GM18873 (cell line): ENCODE measurements at regions not wholly inside any gene's neighbourhood (a gene's known extent, or its start where the extent isn't known, plus 50 kb on each side); places are given as distances from the start of the nearest gene placed in this dataset.
"Not testable (repeated sequence)": the region's sequence is repeated elsewhere in the genome, so short reads cannot be mapped to it uniquely, and the experiment has no call there.

ENCODE experiments used
- ATAC-seq: cut with Tn5 transposase; IDR thresholded peaks from one replicate; pipeline ENCODE4 v1.9.1; 2021; ENCODE audit warnings: mild to moderate bottlenecking, moderate library complexity, moderate number of reproducible peaks; ENCODE audit not compliant: unreplicated experiment, low FRiP score

DNA sequence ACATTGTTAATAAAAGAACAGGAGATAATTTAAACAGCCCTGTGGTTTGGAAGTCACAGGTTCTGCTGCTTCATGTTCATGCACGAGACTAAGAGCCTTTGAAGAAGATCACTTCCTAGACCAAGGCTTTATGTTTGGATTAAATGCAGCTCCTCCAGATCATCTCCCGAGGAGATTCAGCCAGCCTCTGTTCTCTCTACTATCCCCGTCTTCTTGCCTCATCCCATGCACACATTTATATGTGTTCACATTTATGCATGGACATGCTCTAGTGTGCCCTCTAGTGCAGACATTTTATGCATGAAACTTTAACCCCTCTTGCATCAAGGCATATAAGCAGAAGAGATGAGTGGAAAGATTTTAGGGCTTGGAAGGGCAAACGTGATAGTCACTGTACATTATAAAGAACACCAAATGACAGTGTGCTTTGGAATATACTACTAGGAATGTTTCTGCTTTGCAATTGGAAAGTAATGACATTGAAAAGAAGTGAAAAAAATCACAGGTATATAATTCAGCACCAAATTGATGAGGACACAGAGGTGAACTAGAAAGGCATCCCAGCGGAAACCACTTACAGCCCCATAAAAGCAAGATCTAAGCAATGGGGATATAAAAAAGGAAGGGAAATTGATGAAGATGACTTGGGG is 271.5 kb upstream of the PLGLB2 start:
- not testable (repeated sequence) for ATAC-seq

DNA sequence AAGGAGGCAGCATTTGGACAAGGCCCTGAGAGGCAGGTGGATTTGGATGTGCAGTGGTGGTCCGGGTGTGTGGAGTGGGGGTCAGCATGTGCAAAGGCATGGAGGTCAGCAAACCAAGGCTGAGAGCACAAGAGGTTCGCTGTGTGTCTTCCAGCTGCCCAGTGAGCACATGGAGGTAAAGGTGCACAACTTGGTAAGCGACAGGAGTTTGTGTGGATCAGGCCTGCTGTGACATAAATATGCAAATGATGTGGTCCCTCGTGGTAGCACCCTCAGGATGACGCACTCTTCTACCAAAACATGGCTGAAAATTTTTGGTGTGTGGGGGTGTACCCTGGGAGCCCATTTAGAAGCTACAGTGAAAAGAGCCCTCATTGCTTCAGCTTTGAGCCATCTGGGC is 271.0 kb upstream of the PLGLB2 start:
- not testable (repeated sequence) for ATAC-seq

DNA sequence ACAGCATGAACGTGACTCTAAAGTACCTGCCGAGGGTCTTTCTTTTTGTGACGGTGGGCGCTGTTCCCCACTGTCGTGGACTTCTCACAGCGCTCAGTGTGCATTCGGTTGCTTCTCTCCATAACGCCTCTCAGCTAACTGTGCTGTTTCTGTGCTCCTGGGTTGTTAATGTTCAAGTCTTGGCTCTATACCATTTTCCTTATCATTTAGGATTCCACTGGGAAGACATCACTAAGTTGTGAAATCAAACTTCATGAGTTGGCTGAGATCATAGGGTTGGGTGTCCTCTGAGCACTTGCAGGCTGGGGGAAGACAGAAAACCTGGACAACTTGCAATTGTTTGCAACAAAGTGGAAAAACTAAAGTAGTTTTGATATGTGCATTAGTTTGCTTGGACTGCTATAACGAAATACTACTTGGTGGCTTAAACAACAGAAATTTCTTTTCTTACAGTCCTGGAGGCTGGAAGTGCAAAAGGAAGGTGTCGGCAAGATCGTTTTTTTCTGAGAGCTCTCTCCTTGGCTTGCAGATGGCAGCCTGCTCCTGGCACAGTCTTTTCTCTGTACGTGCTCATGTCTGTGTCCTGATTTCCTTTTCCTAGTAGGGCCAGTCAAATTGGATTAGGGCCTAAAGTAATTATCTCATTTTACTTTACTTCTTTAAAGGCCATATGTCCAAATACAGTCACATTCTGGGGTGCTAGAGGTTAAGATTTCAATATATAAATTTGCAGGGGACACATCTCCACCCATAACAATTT is 270.0 kb upstream of the PLGLB2 start:
- not testable (repeated sequence) for ATAC-seq

DNA sequence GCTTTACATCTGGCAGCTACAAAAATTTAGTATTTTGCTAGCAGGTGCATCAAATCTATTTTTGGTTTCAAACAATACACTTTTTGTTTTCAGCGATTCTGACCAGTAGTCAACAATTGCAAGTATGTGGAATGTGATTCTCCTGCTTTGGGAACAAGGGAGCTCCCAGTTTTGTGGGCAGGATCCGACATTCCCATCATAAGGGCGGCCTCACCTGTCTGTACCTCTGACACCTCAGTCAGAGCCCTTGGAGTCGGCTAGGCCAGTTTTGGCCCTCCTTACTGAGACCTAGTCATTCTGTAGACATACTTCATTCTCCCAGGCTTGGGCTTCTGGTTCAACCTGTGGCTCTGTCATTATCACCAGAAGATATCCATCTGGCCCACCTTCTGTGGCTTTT is 269.0 kb upstream of the PLGLB2 start:
- ATAC-seq = not testable (repeated sequence)

DNA sequence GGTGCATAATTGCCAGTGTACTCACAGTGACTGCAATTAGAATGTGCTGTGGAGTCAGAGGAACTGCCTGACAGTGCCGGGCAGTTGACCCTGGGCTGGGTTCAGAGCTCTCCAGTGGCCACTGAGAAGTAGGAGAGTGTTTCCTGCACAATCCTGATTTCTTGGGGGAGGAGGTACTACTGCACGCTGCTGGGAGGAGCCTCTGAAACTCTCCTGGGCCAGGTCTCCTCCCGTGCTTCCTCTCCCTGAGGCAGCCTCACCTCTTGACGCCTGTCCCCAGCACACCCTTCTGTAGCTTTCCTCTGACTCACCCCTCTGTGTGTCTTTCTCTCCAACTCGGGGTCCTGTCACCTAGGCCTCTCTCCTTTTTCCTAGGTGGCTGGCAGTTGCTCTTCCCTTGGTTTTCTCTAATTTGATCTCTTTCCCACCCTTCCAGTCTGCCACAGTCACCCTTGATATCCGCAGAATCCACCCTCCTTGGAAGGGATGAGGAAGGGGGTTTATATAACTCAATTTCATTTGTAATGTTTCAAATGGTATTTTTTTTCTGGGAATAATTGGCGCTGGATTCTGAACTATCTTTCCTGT is 264.7 kb upstream of the PLGLB2 start:
- ATAC-seq = not testable (repeated sequence)

DNA sequence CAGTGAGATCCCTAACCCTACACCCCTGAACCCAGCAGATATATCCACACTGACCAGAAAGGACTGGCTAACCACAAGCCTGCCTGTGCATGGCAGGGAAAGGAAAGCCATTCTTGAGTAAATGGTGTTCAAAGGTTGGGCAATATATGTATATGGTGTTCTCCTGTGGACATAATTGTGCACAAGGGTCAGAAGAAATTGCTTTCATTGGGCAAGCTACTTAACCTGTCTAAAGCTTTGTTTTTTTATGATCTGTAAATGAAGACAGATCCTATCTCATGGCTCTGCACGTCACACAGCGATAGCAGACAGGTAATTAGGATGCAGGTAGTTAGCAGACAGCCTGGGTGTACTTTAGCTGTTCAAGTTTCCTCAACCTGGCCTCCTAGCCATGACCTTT is 263.5 kb upstream of the PLGLB2 start:
- not testable (repeated sequence) for ATAC-seq

DNA sequence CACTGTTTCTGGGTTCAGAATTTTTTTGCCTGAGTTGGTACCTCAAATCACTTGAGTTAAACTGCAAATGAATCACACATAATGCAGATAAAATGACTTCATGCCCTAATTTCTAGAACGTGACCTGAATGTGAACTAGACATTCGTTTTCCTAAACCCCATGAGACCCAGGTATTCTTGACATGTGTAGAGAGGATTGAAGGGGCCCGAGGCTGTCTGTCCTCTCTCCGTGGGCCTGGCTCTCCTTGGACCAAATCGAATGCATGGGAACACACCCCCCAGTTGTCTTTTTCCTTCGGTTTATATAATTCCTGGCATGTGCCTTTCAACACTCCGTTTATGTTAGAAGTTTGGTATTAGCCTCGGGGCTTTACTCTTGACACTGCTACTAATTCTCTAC is 262.4 kb upstream of the PLGLB2 start:
- ATAC-seq = not testable (repeated sequence)

DNA sequence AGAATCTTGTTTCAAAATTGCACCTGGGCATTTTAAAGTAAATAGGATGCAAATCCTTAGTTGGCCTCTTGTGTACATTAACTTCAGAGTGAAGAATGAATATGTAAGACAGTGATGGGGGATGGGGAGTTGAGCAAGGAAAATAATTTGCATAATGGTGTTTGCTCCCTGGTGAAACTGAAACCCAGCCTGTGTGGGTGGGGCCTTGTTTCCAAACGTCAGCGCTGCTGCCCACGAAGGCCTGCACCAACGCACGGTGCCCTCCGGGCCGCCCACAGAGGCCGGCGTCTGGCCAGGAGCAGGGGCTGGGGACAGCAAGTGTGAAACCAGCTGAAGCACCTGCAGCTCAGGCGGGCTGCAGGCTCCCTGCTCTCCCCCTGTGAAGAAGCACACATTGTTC is 262.0 kb upstream of the PLGLB2 start:
- ATAC-seq = peak; percentile 91

DNA sequence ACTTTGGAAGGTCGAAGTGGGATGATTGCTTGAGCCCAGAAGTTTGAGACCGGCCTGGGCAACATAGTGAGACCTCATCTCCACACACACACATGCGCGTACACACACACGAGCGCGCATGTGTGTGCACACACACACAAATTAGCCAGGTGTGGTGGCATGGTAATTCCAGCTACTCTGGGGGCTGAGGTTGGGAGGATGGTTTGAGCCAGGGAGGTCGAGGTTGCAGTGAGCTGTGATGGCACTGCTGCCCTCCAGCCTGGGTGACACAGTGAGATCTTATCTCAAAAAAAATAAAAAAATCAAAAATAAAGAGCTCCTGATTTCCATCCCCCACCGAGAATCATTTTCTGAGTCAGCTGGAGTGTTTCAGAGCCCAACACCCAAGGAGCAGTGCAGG is 261.5 kb upstream of the PLGLB2 start:
- ATAC-seq = not testable (repeated sequence)

DNA sequence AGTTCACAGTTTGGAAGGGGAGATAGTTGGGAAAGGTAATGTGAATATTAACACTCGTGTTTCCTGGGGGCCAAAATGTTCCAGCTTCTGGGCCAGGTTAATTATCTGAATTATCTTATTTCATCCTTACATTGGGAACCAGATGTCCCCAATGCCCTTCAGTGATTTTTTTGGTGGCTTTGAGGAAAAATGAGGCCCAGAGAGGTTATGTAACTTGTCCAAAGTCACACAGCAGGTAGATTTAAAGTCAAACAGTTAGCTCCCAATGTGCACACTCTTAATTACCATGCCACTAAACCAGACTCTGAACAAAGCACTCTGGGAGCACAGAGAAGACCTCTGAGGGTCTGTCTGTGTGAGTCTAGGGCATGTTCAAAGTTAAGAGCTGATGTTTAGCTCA is 259.9 kb upstream of the PLGLB2 start:
- not testable (repeated sequence) for ATAC-seq

DNA sequence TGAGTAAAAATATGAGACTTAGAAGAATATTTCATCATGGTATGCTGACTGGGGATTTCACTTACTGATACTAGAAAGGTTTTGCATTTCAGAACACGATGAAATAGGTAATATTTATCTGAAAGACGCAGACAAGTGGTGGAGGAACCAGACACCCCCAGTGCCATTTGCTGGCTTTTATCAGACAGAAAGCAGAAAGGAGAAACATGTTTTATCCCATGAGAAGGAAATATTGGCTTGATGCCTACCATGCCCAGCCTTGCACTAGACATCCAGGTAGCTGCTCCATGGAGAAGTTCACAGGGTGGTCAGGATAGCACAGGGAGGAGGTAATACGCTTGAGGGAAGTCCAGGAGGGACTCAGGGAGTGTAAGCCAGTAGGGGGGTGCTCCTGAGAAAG is 258.9 kb upstream of the PLGLB2 start:
- not testable (repeated sequence) for ATAC-seq

DNA sequence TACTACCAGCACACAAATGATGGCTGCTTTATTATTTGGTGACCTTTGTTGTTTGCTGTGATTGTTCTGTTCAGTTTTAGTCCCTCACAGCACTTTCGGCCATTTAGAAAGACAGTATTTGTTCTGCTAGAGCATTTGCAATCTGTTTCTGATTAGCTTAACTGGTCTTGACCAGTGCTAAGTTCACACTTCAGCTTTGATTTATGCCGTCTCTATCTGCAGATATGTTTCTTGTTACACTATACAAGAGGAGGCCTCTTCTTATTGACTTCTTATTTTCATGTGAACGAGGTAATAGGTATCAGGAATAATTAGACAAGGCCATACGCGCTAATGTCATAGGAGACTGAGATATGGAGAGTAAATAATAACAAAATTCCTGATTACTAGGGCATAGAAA is 253.0 kb upstream of the PLGLB2 start:
- not testable (repeated sequence) for ATAC-seq

DNA sequence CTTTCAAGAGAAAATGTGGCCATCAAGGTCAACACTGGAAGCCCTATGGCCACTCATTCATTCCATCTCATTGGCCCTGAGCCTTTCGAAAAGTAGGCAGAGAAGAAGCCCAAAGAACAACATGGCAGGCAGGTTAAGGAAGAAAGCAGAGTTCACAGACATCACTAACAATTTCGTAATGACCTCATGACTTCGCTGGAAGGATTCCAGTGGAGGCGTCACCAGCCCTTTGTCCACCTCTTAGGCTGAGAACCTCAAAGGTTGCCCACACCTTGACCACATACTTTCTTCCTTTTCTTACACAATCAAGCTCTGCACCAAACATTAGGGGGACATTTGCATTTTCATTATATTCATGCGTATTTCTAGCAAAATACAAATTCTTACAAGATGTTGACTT is 252.4 kb upstream of the PLGLB2 start:
- not testable (repeated sequence) for ATAC-seq

DNA sequence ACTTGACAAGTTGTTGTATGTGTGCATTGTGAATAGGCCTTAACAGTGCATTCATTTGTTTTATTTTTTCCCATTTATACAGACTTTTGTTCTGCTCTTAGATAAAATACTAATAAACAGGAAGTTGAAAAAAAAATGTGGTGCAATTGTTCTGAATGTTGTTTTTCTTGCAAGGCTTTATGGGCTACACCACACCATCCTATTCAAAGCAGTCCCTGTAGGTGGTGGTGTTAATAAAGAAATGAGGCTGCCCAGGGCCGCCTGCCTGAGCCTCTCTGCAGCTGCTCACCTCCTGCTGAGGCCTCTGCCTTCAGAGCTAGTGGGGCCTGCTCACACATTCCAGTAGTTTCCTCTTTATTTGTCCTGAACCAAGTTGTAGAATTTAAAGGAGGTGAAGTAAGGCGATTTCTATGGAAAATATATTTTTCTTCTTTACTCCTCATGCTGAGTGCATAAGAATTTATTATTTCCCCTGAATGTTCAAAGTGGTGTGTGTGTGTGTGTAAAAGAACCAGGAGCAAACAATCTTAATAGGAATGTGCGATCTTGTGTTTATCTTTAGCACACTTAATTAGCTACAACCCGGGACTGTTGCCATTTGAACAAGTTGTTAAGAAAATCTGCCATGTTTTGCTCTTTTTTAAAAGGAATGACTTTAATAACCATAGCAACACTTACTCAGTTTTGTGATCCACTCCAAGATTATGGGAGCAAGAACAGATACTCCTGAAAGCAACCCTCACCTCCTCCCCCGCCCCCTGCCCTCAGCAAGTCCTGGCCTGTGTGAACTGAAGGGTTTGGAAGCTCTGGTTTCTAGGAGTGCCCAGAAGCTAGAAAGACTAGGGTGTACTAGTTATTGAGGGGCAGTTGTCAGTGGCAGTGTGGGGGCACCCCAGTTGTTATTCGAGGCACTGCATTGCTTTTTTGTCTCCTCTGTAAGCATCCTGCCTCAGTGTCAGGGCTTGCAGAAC is 251.6 kb upstream of the PLGLB2 start:
- peak; percentile 90 for ATAC-seq

DNA sequence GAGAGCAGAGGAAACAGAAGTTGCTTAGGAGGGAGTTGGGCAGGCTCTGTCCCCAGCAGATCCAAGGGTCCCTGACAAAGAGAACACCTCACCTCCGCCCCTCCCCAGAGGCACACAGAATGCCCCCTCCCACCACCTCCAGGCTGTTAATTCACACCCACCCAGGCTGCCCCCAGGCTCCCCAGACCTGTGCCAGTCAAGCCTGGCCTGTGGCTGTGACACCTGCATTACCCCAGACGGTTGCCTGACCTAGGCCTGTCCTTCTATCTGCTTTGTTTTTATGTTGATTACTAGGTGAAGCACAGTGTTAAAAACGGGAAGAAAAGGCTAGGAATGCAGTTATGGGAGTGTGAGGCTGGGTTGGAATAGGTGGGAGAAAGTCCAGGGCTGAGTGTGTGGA is 250.8 kb upstream of the PLGLB2 start:
- not testable (repeated sequence) for ATAC-seq

DNA sequence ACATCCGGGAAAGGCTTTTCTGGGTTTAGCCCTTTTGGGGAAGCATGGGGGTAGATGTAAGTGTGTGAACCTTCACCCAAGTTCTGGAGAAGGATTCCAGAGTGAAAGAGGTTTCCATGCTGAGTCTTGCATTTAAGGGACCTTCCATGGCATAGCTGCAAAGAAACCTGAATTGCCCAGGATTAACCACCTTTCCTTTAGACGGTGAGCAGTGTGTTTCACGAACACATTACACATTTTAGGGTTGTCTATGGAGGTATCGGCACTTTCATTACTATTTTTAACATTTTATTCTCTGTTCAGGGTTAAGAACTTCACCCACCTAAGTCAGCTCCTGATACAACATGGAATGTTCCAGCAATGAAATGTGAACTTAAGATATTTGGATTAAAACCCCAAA is 250.2 kb upstream of the PLGLB2 start:
- ATAC-seq = not testable (repeated sequence)

DNA sequence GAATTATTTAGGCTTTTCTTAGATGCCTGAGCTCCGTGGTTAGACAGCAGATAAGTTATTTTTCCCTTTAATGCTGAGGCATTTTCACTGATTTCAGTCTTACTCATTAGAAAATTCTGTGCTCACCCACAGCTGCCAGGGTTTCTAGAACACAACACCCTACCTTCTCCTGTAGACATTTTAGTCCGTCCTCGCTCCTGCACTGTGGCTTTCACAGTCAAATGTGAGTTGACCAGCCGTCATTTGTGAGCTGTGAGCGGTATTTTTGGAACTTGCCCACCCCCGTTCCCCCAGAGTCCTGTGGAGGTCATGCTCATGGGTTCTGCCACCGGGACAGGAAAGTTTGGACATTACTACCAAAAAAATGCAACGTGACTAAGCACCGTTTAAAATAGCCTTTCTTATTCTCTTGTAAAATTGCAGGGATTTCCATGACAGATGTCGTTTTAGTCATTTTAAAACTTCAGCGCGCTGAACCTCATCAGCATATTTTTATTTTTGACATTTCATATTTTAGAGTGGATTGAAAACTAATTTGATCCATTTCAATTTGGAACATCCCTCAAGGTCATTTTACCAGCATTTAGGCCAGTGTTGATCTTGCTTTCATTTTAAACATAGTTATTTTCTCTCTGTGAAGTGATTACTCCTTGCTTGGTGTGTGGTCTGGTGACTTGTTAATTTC is 249.6 kb upstream of the PLGLB2 start:
- ATAC-seq = peak; percentile 57

DNA sequence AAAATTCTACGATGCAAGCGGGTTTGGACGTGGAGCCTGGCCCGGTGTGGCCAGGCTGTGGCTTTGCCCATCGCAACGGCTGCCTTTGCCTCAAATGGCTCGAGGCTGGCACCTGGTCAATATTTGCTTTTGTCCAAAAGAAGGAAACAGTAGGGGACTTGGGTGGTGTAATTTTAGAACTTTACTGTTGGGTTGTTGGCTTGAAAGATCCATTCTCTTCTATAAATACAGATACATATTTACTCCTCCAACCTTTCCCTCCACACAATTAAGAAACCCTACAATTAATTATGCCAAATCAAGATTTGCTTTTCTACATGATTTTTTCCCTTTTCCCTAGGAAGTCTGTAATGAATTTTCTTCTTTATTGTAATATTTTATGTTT is 249.0 kb upstream of the PLGLB2 start:
- ATAC-seq = not testable (repeated sequence)

DNA sequence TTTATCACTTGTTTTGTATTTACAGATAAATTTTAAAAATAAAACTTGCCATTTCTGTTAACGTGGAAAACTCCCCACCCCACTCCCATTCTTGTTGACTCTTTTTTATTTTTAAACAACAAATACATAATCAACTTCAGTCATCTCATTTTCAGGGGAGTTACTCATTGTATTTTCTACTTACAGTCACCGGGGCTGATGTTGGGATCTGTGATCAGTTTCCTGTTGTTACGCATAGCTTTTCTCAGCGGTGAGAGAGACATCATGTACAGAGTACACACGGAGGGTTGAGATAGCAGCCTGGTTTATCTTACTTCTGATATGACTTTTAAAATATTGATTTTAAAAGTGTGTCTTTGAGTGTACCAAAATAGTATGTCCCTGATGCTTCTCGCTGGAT is 248.0 kb upstream of the PLGLB2 start:
- ATAC-seq = not testable (repeated sequence)

DNA sequence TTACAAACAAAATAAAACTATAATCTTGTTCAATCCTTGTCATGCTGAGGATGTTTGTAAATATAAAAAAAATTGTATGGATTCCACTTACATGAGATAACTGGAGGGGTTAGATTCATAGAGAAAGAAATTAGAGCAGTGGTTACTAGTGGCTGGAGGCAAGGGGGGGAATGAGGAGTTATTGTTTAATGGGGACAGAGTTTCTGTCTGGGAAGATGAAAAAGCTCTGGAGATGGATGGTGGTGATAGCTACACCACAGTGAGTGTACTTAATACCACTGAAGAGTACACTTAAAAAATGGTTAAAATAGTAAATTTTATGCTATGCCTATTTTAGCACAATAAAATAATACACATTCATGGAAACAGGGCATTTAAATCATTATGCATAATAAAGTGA is 247.5 kb upstream of the PLGLB2 start:
- ATAC-seq = not testable (repeated sequence)
